Fibroblast of the aortic adventitia (primary cell): ENCODE measurements at regions not wholly inside any gene's neighbourhood (a gene's known extent, or its start where the extent isn't known, plus 50 kb on each side); places are given as distances from the start of the nearest gene placed in this dataset.

Experiments
- DNase-seq: peaks from one replicate; pipeline ENCODE4 v3.0.0-alpha.2; 2010; ENCODE audit warnings: low read depth
- H3K4me3 ChIP-seq: 2 replicates; pipeline ENCODE4 v1.5.1; 2011; ENCODE audit warnings: low read depth, mild to moderate bottlenecking, control low read depth, low read length, moderate library complexity
- TF ChIP-seq, protein P1 (sequence below): IDR thresholded peaks from 2 replicates; pipeline ENCODE4 v1.5.1; 2011; ENCODE audit warnings: mild to moderate bottlenecking, low read length, control low read depth, inconsistent platforms; ENCODE audit not compliant: insufficient read depth

- DNase-seq: no peak
- H3K4me3 ChIP-seq: no peak overlapping the region
- TF ChIP-seq, protein P1, sequence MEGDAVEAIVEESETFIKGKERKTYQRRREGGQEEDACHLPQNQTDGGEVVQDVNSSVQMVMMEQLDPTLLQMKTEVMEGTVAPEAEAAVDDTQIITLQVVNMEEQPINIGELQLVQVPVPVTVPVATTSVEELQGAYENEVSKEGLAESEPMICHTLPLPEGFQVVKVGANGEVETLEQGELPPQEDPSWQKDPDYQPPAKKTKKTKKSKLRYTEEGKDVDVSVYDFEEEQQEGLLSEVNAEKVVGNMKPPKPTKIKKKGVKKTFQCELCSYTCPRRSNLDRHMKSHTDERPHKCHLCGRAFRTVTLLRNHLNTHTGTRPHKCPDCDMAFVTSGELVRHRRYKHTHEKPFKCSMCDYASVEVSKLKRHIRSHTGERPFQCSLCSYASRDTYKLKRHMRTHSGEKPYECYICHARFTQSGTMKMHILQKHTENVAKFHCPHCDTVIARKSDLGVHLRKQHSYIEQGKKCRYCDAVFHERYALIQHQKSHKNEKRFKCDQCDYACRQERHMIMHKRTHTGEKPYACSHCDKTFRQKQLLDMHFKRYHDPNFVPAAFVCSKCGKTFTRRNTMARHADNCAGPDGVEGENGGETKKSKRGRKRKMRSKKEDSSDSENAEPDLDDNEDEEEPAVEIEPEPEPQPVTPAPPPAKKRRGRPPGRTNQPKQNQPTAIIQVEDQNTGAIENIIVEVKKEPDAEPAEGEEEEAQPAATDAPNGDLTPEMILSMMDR: no peak
These were observed 62.5 kb upstream of the TOMM7 start for GRCh38 chr7:22884911-22885788.

- no peak for DNase-seq
- TF ChIP-seq, protein P1: no peak
- H3K4me3 ChIP-seq: no peak overlapping the region
These were observed 59.5 kb upstream of the TOMM7 start for GRCh38 chr7:22882106-22882505.

- DNase-seq: no peak
- TF ChIP-seq, protein P1: no peak
- no peak overlapping the region for H3K4me3 ChIP-seq
These were observed 57.2 kb upstream of the TOMM7 start for GRCh38 chr7:22879709-22880306.

- TF ChIP-seq, protein P1: no peak
These were observed 56.6 kb upstream of the TOMM7 start for GRCh38 chr7:22879280-22879679.

GRCh38 chr7:22876986-22877729 is 54.5 kb upstream of the TOMM7 start:
- DNase-seq: no peak
- TF ChIP-seq, protein P1: no peak
- no peak overlapping the region for H3K4me3 ChIP-seq

More at GRCh38 chr7:22879280-22879679, 56.6 kb upstream of the TOMM7 start:
- DNase-seq: no peak
- no peak overlapping the region for H3K4me3 ChIP-seq

DNA sequence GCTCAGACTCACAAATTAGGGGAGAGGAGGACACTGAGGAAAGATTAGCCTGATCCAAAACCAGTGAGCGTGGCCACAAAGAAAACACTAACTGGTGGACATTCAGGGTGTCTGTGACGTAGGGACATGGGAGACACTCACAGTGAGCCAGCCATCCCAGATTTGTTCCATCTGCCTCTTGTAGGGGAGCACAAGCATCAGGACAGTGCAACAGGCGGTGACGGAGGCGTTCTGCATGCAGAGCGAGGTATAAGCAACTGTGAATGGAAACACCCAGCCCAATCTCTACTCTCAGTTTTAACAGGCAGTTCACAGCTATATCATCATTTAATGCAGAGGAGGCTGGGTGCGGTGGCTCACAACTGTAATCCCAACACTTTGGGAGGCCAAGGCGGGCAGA is 52.8 kb upstream of the TOMM7 start:
- DNase-seq: no peak
- TF ChIP-seq, protein P1: no peak
- H3K4me3 ChIP-seq: no peak overlapping the region
